Forelimb muscle (tissue), 1 donor: ENCODE measurements at regions not wholly inside any gene's neighbourhood (a gene's known extent, or its start where the extent isn't known, plus 50 kb on each side); places are given as distances from the start of the nearest gene placed in this dataset.
"Not testable (repeated sequence)": the region's sequence is repeated elsewhere in the genome, so short reads cannot be mapped to it uniquely, and the experiment has no call there.

Source experiments
- DNase-seq: peaks from one replicate; pipeline ENCODE4 v3.0.0-alpha.2; 2013; ENCODE audit warnings: low read depth

GRCh38 chr18:41695441-41695840 is 259.6 kb upstream of the PIK3C3 start:
- DNase-seq = no peak

- no peak for DNase-seq
These were observed 262.0 kb upstream of the PIK3C3 start for GRCh38 chr18:41693008-41693407.

GRCh38 chr18:41690332-41691127 is 264.5 kb upstream of the PIK3C3 start:
- no peak for DNase-seq

- DNase-seq = no peak
These were observed 267.9 kb upstream of the PIK3C3 start for GRCh38 chr18:41687138-41687537.

GRCh38 chr18:41681138-41681880 is 273.7 kb upstream of the PIK3C3 start:
- DNase-seq = no peak

GRCh38 chr18:41674506-41674905 is 280.5 kb upstream of the PIK3C3 start:
- no peak for DNase-seq

GRCh38 chr18:41666231-41666630 is 288.8 kb upstream of the PIK3C3 start:
- no peak for DNase-seq

- no peak for DNase-seq
These were observed 289.8 kb upstream of the PIK3C3 start for GRCh38 chr18:41665210-41665609.

- no peak for DNase-seq
These were observed 294.4 kb upstream of the PIK3C3 start for GRCh38 chr18:41660654-41661053.

GRCh38 chr18:41659438-41660130 is 295.4 kb upstream of the PIK3C3 start:
- no peak for DNase-seq

- no peak for DNase-seq
These were observed 297.8 kb upstream of the PIK3C3 start for GRCh38 chr18:41657189-41657588.

GRCh38 chr18:41655074-41655473 is 300.0 kb upstream of the PIK3C3 start:
- DNase-seq = no peak

GRCh38 chr18:41647914-41648313 is 307.1 kb upstream of the PIK3C3 start:
- no peak for DNase-seq

- DNase-seq = no peak
These were observed 308.0 kb upstream of the PIK3C3 start for GRCh38 chr18:41646915-41647620.

- DNase-seq = no peak
These were observed 309.3 kb upstream of the PIK3C3 start for GRCh38 chr18:41645589-41646360.

GRCh38 chr18:41644466-41644865 is 310.6 kb upstream of the PIK3C3 start:
- DNase-seq = no peak

GRCh38 chr18:41643427-41643826 is 311.6 kb upstream of the PIK3C3 start:
- DNase-seq = no peak

GRCh38 chr18:41642756-41643155 is 312.3 kb upstream of the PIK3C3 start:
- DNase-seq = no peak

- DNase-seq = no peak
These were observed 315.8 kb upstream of the PIK3C3 start for GRCh38 chr18:41639218-41639617.

- not testable (repeated sequence) for DNase-seq
These were observed 323.2 kb upstream of the PIK3C3 start for GRCh38 chr18:41631723-41632285.
